ENCODE measurements at regions not wholly inside any gene's neighbourhood (a gene's known extent, or its start where the extent isn't known, plus 50 kb on each side); places are given as distances from the start of the nearest gene placed in this dataset.

DNA sequence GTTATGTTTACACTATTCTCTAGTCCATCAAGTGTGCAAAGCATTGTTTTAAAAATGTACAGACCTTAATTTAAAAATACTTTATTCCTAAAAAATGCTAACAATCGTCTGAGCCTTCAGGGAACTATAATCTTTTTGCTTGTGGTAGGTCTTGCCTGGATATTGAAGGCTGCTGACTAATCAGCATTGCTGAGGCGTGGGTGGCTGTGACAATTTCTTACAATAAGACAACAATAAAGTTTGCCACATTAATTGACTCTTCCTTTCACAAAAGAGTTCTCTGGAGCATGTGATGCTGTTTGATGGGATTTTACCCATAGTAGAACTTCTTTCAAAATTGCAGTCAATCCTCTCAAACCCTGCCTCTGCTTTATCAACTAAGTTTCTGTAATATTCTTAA is 384.0 kb upstream of the TGFBR2 start:
- no peak for DNase-seq (ENCODE audit: low read depth)

DNA sequence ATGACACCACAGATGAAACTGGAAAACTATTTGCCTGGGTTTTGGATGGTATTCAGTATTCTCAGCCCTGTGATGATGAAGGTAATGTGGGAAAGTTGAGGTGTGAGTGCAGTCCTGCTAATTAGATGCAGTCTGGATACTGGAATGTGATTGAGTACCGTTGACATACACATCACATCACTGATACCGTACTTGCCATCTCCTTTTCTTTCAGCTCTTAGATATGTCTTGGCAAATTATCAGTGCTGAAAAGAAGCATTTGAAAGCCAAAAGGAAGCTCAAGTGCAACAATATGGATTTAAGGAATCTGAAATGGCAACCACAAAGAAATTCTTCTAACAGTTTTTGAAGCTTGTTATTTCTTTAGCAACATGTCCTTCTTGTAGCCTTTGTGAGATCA is 381.4 kb upstream of the TGFBR2 start:
- no peak for DNase-seq (ENCODE audit: low read depth)

DNA sequence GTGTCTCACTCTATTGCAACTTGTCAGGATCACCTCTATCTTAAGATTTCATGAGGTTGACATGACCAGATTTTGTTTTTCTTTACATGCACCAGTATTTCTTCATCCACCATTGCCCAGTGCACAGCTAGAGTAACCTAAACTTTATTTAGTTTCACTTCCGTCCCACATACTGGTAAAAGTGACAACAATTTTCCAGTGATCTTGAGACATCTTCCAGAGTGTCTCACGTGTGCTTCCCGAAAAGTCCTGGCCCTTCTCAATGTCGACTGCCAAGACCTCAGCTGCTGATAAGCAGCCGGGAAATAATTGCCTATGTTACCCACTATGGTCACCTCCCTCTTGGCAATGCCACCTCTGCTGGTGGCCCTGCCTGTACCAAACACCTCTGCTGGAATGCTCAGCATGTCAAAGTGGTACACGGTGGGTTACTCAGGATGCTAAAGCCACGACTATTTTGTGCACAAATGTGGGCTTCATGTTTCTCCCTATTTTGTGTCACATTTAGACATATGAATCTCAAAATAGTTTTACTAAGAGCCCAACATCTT is 379.7 kb upstream of the TGFBR2 start:
- DNase-seq (ENCODE audit: low read depth): no peak

DNA sequence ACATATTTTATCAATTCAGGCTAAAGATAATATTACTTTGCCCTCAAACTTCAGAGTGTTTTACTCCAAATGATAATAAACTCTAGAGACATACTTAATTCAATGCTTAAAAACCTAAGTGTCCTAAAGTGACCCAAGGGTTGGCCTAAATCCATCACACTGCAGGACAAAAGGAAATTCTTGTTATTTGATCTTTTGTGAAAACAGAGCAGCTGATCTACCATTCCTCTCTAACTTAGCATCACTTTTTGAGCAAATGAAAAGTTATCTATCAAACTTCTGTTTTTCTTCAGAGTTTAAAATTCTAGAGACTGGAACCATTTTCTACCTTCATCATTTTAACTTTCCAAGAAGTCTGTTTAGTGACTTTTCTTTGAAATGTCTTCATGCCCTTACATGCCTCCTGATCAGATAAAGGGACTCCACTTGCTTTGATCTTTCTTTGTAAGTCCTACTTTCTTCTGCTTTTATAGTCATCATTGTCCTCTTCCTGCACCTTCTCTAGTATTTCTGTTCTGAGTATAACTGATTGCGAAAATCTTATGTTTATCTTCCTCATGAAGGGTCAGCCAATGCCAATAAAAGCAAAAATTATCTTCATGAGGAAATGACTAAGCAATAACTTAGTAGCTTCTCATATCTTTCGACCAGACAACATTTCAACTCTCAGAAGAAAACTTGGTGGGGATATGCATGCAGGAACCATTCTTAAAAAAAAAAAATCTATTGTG is 378.7 kb upstream of the TGFBR2 start:
- peak; percentile 52 for DNase-seq (ENCODE audit: low read depth)

DNA sequence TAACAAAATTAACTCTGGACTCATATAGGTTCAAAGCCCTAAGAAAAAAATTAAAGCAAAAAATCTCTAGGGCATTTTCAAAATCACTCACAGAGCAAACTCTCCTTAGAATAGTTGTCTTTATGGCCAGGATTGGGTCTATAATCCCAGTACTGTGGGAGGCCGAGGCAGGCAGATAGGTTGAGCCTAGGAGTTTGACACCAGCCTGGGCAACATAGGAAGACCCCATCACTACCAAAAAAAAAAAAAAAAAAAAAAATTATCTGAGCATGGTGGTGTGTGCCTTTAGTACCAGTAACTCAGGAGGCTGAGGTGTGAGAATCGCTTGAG is 378.1 kb upstream of the TGFBR2 start:
- DNase-seq (ENCODE audit: low read depth): no peak

DNA sequence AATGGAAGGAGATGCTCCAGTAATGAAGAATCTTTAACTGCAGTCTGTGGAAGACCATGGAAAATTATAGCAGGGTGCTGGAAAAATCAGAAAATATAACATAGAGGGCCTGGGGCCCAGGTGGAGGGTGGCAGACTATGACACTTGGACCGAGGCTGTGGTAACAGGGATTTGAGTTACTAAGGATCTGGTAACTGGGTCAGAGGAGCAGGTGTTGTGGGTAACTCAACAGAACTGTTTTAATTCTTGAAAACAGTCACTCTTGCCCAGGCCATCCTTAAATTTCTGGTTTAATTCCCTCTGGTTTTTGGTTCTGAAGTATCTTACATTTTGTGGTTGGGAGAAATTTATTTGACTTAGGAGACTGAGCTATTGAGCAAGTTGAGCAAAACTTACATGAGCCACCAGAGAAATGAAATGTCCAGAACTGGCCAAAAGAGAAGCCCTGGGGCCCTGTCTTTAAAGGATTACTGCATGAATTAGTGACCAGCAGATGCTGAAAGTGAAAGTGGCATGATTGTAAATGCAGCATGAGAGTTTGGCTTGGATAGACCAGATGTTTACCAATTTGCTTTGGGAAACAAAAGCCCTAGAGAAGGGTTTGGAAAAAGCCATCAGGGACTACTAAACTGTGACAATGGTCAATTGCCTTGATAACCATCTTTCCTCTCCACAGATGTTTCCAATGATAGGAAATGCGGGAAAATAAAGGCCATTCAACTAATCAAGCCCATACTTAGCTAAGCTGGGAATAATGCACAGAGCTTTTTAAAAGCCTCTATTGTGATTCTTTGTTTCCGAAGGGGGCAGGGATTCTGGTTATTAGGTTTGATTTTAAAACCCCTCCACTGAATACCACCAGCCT is 374.9 kb upstream of the TGFBR2 start:
- DNase-seq (ENCODE audit: low read depth): no peak

DNA sequence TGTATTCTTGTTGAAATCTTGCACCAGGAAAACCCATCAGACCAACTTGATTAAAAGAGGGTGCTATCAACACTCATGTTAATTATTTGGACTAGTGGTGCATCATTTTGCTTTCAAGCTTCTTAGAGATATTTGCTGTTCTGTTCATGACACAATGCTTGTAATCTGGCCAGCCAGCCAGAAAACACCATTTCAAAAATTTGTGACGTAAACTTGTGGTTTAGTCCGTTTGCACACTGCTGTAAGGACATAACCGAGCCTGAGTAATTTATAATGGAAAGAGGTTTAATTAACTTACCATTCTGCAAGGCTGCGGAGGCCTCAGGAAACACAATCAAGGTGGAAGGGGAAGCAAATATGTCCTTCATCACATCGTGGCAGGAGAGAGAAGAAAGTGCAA is 374.3 kb upstream of the TGFBR2 start:
- DNase-seq (ENCODE audit: low read depth): no peak

DNA sequence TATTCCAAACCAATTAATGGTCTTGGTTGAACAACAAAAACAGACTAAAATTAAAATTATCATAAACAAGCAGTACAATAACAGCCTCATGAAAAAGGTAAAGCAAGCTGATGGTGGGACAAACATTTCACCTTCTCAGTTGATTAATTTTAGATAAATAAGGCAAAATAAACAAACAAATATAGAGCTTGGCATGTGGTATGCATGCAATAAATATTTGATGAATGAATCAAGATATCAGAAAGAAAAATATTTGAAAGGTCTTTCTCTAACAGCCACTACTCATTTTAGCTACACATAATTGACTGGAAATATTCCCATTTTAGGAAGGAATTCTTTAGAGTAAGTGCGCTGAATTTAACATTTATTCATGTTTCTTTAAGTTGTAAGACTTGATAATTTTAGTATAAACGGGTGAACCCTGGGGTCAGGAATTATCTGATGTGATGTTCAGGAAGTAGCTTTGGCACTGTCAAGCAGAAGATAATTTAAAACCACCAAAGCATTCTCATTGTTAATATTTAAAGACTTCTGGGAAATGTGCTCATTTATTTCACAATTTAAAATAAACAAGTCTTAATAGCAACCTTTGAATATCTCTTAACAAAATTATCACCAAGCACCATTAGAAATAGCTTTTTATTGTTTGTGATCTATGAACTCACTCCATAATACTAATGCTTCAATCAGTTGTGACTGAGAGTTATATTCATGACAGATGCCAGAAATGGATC is 372.3 kb upstream of the TGFBR2 start:
- DNase-seq (ENCODE audit: low read depth): no peak

DNA sequence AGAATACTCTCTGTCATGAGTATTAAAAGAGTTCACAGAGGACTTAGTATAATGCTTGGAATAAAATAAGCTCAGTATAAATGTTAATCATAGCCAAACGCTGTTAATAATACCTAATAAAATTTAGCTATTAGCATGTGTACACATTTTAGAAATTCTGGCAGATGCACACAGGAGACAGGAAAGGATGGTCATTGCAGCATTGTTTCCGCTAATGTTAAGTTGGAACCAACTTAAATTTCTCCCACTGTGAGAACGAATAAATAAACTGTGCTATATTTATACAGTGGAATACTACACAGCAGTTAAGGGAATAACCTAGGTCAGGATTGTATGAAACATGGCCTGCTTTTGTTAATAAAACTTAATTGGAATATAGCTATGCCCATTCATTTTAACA is 370.4 kb upstream of the TGFBR2 start:
- no peak for DNase-seq (ENCODE audit: low read depth)

DNA sequence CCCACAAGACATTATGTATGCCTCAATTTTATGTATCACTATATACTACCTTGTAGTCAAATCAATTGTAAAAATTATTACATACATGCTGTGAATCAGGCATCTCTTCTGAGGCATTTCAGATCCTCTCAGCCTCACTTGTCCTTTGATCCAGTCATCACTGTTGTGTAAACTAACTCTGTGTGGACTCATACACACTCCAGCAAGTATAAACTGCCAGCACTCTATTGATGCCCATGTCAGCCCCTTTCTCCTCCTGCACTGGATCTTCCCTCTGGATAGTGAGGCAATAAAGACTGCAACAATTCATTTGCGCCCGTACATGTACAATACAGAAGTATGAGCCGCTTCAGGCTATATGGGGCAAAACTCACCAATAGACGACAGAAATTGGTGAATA is 364.7 kb upstream of the TGFBR2 start:
- no peak for DNase-seq (ENCODE audit: low read depth)

DNA sequence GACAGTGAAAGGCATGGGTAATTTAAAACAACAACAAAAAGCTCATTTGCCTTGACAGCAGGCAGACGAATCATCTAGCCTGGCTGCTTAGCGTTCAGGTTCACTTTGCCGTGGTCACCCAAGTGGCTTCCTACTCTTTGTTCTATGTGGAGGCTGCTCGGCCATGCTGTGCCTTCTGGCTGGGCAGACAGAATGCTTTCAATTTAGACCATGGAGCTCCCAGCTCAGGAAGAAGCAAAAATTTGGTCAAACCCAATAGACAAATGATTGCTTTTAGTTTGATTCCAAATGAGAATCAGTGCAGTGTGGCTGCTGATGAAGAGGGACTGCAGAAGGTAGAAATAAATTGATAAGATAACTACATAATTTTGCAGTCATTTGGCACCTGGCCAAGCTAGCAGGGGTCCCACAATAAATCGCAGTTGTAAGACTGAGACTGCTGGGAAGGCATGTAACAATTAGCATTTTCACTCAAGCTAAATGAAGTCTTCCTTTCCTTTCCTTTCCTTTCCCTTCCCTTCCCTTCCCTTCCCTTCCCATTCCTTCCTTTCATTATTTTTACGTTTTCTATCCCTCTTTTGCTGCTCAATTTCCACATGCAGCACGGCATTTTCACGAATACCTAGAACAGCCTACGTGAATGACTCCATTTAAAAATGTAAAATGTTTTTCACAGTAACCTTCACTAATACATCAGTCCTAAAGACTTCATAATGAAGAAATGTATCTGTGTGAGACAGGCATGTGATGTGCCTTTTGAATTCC is 360.4 kb upstream of the TGFBR2 start:
- DNase-seq (ENCODE audit: low read depth): no peak

DNA sequence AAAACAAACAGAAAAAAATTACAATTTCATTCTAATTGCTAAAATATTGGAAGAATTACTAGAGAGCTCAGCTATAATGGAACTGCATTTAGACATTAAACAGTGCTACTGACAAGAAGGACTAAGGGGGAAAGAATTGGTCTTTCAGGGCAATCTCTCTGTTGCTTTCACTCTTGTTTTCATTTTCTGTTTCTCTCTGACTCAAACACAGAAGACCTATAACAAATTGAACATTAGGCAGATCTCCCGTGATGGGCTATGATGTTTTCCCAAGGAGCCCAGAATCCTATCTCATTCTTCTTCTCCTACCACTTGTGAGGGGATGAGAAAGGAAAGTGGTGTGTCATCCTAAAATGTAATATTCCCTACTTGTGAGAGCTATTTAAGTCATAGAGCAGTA is 358.0 kb upstream of the TGFBR2 start:
- DNase-seq (ENCODE audit: low read depth): no peak

DNA sequence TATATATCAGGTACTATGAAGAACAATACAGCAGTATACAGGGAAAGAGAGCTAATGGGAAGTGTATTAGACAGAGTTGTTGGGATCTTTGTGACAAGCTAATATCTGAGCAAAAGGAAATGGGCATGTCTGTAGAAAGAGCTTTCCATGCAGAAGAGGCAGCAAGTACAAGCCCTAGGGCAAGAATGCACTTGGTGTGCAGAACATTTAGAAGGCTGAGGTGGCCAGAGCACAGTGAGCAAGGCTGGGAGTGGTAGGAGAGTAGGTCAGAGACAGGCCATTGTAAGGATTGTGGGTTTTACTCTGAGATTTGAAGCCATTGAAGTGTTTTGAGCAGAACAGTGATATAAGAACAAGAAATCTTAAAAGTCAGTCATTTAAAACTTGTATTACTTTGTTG is 353.9 kb upstream of the TGFBR2 start:
- DNase-seq (ENCODE audit: low read depth): no peak

DNA sequence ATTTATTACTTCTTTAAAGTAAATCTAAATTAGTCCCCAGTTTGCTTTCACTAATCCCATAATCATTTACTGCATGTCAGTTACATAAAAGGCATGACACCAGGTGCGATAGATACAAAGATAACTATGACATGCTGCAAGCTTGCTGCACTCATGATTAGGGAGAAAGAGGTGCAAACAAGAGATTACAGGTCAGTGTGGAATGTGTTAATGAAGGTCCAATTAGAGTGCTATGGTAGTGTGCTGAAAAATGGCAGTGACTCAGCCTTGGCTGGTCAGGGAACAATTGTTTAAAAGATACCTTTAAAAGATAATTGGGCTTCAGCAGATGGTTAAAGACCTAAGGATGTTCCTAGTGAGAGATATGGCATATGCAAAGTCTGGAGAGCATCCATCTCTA is 352.6 kb upstream of the TGFBR2 start:
- no peak for DNase-seq (ENCODE audit: low read depth)

DNA sequence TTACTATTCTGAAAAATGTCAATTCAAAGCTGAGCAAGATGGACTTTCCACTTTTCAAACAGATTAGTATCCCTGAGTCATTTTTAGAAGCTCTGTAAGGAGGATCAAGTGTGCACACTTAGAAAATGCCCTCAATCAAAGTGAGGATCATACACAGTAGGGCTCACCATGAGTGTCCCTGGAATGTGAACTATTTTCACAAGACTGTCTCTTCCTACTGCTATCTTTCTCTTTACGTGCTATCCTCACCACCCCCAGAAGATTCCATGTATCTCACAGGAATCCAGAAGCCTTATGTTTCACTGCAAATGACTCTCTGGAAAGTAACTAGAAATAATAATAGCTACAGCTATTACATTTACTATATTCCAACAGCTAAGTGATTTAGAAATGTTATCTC is 349.9 kb upstream of the TGFBR2 start:
- no peak for DNase-seq (ENCODE audit: low read depth)

DNA sequence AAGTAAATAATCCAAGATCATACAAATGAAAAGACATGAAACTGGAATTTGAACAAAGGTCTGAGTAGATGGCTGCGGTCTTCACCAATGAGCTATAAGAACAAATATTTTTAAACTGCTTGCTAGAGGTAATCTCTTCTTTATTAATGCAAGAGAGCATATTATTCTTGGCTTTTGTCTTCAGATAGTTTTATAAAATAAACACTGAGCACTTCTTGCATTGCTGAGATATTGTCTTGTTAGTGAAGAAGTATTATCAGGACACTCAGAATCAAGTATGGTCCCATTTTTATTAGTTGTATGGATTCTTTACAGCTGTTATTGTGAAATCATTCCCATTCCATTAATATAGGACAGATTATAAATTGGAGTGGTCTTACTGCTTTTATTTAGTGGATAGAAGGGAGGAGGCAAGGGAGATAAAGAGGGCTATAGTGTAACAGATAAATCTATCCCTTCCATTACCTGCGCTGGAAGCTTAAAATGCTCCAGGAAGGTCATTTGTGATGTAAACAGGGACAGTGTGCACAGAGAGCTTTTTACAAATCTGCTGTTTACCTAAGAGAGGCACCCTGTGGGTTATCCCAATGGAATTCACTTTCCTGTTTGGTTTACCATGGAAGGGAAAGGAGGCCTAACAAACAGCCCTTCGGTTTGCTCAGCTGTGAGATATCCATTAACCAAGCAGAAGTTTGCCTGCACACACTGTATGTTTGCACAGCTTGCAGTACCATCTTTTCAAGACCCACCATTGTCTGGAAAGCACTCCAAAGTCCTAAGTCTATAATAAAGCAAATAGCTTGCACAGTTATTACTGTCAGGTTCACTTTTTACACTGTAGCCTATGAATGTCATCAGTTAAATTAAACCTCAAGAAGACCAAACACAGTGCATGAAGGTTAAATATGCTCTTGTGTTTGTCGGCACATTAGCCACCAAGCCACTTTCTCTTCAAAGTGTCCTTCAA is 347.7 kb upstream of the TGFBR2 start:
- DNase-seq (ENCODE audit: low read depth): no peak

DNA sequence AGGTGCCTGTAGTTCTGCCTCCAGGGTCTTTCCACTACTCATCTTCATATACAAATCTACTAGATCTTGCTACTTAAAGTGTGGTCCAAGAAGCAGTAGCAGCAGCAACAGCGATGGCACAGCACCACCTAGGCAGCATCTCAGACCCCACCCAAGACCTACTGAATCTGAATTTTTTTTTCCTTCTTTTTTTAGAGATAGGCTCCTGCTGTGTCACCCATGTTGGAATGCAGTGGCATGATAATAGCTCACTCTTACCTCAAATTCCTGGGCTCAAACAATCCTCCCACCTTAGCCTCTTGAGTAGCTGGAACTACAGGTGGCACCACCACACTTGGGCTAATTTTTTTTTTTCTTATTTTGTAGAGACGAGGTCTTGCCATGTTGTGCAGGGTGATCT is 346.7 kb upstream of the TGFBR2 start:
- DNase-seq (ENCODE audit: low read depth): no peak

DNA sequence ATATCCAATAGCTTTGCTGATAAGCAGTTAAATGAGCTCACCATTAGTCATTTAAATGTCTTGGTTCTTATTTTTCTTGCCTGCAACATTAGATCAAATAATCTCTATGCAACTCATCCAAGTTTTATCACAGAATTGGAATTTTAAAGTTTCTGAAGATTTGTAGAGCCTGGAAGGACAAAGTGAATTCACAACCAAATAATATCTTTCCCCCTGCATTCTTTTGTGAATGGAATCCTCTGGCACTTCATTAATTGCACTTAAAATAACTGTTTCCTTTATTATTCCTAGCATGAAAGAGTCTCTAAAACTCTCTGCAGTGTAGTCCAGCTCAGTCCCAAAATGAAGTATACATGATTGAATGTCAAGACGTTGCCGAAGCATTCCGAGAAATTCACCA is 345.6 kb upstream of the TGFBR2 start:
- no peak for DNase-seq (ENCODE audit: low read depth)

DNA sequence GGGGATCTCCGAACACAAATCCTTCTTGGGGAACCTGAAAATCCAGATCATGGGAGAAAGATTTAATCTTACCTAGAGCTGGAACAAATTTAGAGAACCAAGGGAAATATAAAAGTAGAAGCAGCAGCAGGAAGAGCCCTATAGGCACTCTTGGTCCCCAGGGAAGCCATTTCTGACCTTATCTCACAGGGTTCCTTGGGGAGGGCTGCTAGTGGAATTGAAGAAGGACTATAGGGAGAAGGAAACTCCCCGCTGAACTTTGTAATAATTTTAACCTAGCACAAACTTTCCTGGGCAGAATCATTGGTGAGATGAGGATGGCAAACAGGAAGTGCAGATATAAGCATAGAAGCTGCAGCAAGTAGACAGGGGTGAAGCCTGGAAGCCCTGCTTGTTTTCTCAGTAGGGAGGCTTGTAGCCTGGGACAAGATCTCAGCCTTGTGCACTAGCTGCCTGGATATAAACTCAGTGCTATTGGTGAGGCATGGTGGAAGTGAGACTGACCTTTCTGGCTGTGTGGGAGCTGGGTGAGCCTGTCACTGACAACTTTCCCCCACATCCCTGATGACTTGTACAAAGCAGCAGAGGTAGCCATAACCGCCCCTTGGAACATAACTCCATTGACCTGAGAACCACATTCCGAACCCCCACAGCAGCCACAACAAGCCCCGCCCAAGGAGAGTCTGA is 343.0 kb upstream of the TGFBR2 start:
- DNase-seq (ENCODE audit: low read depth): no peak

DNA sequence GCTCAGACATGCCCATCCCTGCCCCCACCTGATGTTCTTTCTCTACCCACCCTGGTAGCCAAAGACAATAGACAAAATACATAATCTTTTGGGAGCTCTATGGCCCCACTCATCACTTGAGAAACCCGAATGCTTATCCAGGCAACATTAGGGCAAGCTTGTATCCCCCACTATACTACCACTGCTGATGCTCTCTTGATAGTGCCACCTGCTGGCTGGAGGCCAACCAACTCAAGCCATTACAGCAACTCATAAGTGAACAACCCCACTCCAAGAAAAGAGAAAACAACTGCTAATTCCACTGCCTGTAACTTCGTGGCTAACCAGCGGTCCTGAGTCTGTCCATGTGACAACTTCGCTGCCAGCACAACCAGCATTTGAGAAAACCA is 342.5 kb upstream of the TGFBR2 start:
- no peak for DNase-seq (ENCODE audit: low read depth)

Measured in CMK (cell line).